CD4-positive, alpha-beta T cell (primary cell): ENCODE measurements at regions not wholly inside any gene's neighbourhood (a gene's known extent, or its start where the extent isn't known, plus 50 kb on each side); places are given as distances from the start of the nearest gene placed in this dataset.

Experiments
- ATAC-seq: fragments of 200-7000 bp; cut with Tn5 transposase; one replicate; pipeline ENCODE4 v1.10.0; 2022; ENCODE audit warnings: mild to moderate bottlenecking; ENCODE audit not compliant: poor library complexity
- CTCF ChIA-PET: fragments of 350-600 bp; sonication (Branson Sonifier 250); formaldehyde crosslinking; loops from one replicate; lab custom pipeline; 2021; ENCODE audit warnings: antibody characterized with exemption, inconsistent platforms; lab: Charles Lee
- POLR2A ChIA-PET: fragments of 350-600 bp; sonication (Branson Sonifier 250); formaldehyde crosslinking; loops from one replicate; lab custom pipeline; 2021; ENCODE audit warnings: antibody characterized with exemption, inconsistent platforms; lab: Charles Lee
- DNase-seq, 14 experiments: peaks; one replicate each; pipeline ENCODE4 v3.0.0-alpha.2; 2013 to 2020; ENCODE audit warnings: mixed read lengths in 2 of 14
- H3K27ac ChIP-seq, 2 donors: one replicate each; pipeline versions ENCODE4 v1.5.1 to v1.7.0; 2013; ENCODE audit warnings: low read length in 2 of 2, low read depth in 1 of 2, mild to moderate bottlenecking in 1 of 2
- H3K27me3 ChIP-seq, 2 experiments: 1 replicate in 1 of 2; 2 replicates in 1 of 2; pipeline versions ENCODE4 v1.6.1 to v1.7.0; 2013; ENCODE audit warnings: low read length in 2 of 2, control low read depth in 1 of 2, mild to moderate bottlenecking in 1 of 2, moderate library complexity in 1 of 2; ENCODE audit not compliant: insufficient read depth in 2 of 2, control insufficient read depth in 1 of 2
- H3K36me3 ChIP-seq: one replicate; pipeline ENCODE4 v1.6.1; 2013; ENCODE audit warnings: low read length, control low read depth; ENCODE audit not compliant: insufficient read depth
- H3K4me1 ChIP-seq: one replicate; pipeline ENCODE4 v1.6.1; 2013; ENCODE audit warnings: low read length, control low read depth; ENCODE audit not compliant: insufficient read depth
- H3K4me3 ChIP-seq: one replicate; pipeline ENCODE4 v1.5.1; 2013; ENCODE audit warnings: mild to moderate bottlenecking, low read length, moderate library complexity
- H3K9me3 ChIP-seq, 2 experiments: 1 replicate in 1 of 2; 2 replicates in 1 of 2; pipeline versions ENCODE4 v1.6.1 to v1.7.0; 2013; ENCODE audit warnings: low read length in 2 of 2, mild to moderate bottlenecking in 2 of 2, control low read depth in 1 of 2, moderate library complexity in 1 of 2; ENCODE audit not compliant: control insufficient read depth in 1 of 2, insufficient read depth in 1 of 2
- H3K27ac Mint-ChIP-seq: one replicate; pipeline ENCODE4 v1.8.0; 2020; ENCODE audit warnings: mixed read lengths
- H3K27me3 Mint-ChIP-seq: one replicate; pipeline ENCODE4 v1.8.0; 2021; ENCODE audit warnings: mixed read lengths
- H3K36me3 Mint-ChIP-seq: one replicate; pipeline ENCODE4 v1.8.0; 2021; ENCODE audit warnings: low read depth, mixed read lengths
- H3K4me1 Mint-ChIP-seq: one replicate; pipeline ENCODE4 v1.8.0; 2021; ENCODE audit warnings: low read depth, mixed read lengths
- H3K4me3 Mint-ChIP-seq: one replicate; pipeline ENCODE4 v1.8.0; 2020; ENCODE audit warnings: mild to moderate bottlenecking, mixed read lengths
- H3K9me3 Mint-ChIP-seq: one replicate; pipeline ENCODE4 v1.8.0; 2020; ENCODE audit warnings: mixed read lengths
- CTCF ChIP-seq: fragments of 200-600 bp; IDR thresholded peaks from one replicate; pipeline ENCODE4 v1.8.0; 2022; ENCODE audit warnings: antibody characterized with exemption, mild to moderate bottlenecking
- intact Hi-C, 2 experiments: fragments of 100-400 bp; cut with DNase I in 1 of 2; cut with micrococcal nuclease in 1 of 2; formaldehyde crosslinking; loops; one replicate each; pipeline versions ENCODE4 v1.15.1 to v1.9.0; 2023 to 2025; cut with DNase I, micrococcal nuclease

- Mint-ChIP-seq H3K4me3 (no peak overlapping the region), H3K4me1 (no peaks in the 10 kb centered on the region), H3K27ac (no peak overlapping the region), H3K36me3 (no peaks in the 10 kb centered on the region), H3K27me3 (peaks cover 12% of the 10 kb centered on the region), H3K9me3 (no peaks in the 10 kb centered on the region)
- intact Hi-C loops: no loop called here
- ATAC-seq: no peak
- ChIA-PET CTCF (no interaction called here), POLR2A (no interaction called here)
- TF ChIP-seq CTCF: no peak
- H3K4me3 ChIP-seq: no peak overlapping the region
- no peaks in the 10 kb centered on the region for H3K9me3 ChIP-seq
- no peaks in the 10 kb centered on the region for H3K36me3 ChIP-seq
- DNase-seq: no peak
- no peaks in the 10 kb centered on the region for H3K27me3 ChIP-seq
- no peak overlapping the region for H3K27ac ChIP-seq
- H3K4me1 ChIP-seq: no peaks in the 10 kb centered on the region
Observed at GRCh38 chr5:74376187-74376586, 264.3 kb downstream of the ENC1 start.

GRCh38 chr5:74375271-74375670 is 265.3 kb downstream of the ENC1 start:
- Mint-ChIP-seq H3K4me3 (no peak overlapping the region), H3K9me3 (no peaks in the 10 kb centered on the region), H3K36me3 (no peaks in the 10 kb centered on the region), H3K27me3 (peaks cover 6% of the 10 kb centered on the region), H3K27ac (no peak overlapping the region), H3K4me1 (no peaks in the 10 kb centered on the region)
- ChIA-PET CTCF (no interaction called here), POLR2A (no interaction called here)
- Histone ChIP-seq H3K4me3 (no peak overlapping the region), H3K4me1 (no peaks in the 10 kb centered on the region), H3K36me3 (no peaks in the 10 kb centered on the region), H3K9me3 (no peaks in the 10 kb centered on the region), H3K27ac (no peak overlapping the region), H3K27me3 (no peaks in the 10 kb centered on the region)
- ATAC-seq (no peak), DNase-seq (no peak)
- no peak for TF ChIP-seq CTCF
- intact Hi-C loops: no loop called here

- Mint-ChIP-seq H3K27ac (no peak overlapping the region), H3K4me3 (no peak overlapping the region), H3K27me3 (peaks cover 5% of the 10 kb centered on the region), H3K9me3 (no peaks in the 10 kb centered on the region), H3K4me1 (no peaks in the 10 kb centered on the region), H3K36me3 (no peaks in the 10 kb centered on the region)
- Histone ChIP-seq H3K27me3 (no peaks in the 10 kb centered on the region), H3K4me1 (no peaks in the 10 kb centered on the region), H3K9me3 (no peaks in the 10 kb centered on the region), H3K27ac (no peak overlapping the region), H3K36me3 (no peaks in the 10 kb centered on the region), H3K4me3 (no peak overlapping the region)
- intact Hi-C loops: no loop called here
- ATAC-seq (no peak), DNase-seq (no peak)
- CTCF ChIA-PET: no interaction called here
- POLR2A ChIA-PET: no interaction called here
- no peak for TF ChIP-seq CTCF
Observed at GRCh38 chr5:74374656-74375055, 265.9 kb downstream of the ENC1 start.
